GM12892 (cell line): ENCODE measurements at regions not wholly inside any gene's neighbourhood (a gene's known extent, or its start where the extent isn't known, plus 50 kb on each side); places are given as distances from the start of the nearest gene placed in this dataset.

Source experiments
- POLR2A ChIP-seq: IDR thresholded peaks from 2 replicates; pipeline ENCODE4 v1.6.1; 2011; ENCODE audit warnings: low read depth, low read length, control low read depth
- TAF1 ChIP-seq: IDR thresholded peaks from 2 replicates; pipeline ENCODE4 v1.6.1; 2011; ENCODE audit warnings: low read depth, mild to moderate bottlenecking, control low read depth, low read length, borderline replicate concordance

DNA sequence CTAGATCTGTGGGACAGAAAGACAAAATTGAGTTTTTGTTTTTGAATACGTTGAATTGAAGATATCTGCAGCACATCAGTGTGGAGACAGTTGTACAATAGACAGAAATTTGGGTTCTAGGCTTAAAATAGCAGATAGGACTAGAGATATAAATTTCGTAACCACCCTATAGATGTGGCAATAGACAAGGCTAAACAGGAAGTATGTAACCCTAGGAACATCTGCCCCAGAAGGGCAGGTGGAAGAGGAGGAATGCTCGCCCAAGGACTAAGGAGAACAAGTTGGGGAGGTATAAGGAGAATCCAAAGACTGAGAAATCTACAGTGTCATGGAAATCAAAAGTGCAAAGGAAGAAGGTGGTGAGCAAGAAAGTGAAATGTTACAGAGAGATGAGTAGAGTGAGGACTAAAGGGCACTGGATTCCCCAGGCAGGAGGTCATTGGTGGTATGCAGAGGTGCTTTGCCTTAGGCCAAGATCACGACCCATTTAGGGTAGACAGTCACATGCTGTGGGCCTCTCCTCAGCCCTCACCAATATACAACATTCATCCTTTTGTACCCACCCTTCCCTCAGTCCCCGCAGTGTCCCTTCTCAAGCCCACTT is 109.1 kb upstream of the ELL2 start:
- TF ChIP-seq POLR2A (no peak), TAF1 (no peak)
